ENCODE measurements at regions not wholly inside any gene's neighbourhood (a gene's known extent, or its start where the extent isn't known, plus 50 kb on each side); places are given as distances from the start of the nearest gene placed in this dataset.

DNA sequence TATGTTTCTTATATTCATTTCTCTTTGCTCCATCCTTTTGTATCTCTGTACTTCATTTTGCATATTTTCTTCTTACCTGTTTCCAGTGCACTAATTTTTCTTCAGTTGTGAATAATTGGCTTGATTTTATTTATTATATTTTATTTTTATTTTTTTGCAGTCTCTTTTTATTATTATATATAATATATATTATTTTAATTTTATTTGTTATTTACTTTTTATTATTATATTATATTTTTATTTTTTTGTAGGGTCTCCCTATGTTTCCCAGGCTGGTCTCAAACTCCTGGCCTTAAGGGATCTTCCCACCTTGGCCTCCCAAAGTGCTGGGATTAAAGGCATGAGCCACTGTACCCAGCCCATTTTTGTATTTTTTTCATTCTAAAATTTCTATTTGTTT is 213.1 kb upstream of the TSC22D2 start:
- TF ChIP-seq EZH2 (IDR thresholded peaks at IDR 0.05; ENCODE audit: insufficient read depth, poor library complexity, severe bottlenecking) = no peak
- TF ChIP-seq EZH2phosphoT487 (IDR thresholded peaks at IDR 0.05; ENCODE audit: insufficient read depth, low read depth) = no peak
